RPMI7951 (cell line): ENCODE measurements at regions not wholly inside any gene's neighbourhood (a gene's known extent, or its start where the extent isn't known, plus 50 kb on each side); places are given as distances from the start of the nearest gene placed in this dataset.
"Not testable (repeated sequence)": the region's sequence is repeated elsewhere in the genome, so short reads cannot be mapped to it uniquely, and the experiment has no call there.

Source experiments
- DNase-seq: peaks from one replicate; pipeline ENCODE4 v3.0.0-alpha.2; 2012; ENCODE audit warnings: low read depth

DNA sequence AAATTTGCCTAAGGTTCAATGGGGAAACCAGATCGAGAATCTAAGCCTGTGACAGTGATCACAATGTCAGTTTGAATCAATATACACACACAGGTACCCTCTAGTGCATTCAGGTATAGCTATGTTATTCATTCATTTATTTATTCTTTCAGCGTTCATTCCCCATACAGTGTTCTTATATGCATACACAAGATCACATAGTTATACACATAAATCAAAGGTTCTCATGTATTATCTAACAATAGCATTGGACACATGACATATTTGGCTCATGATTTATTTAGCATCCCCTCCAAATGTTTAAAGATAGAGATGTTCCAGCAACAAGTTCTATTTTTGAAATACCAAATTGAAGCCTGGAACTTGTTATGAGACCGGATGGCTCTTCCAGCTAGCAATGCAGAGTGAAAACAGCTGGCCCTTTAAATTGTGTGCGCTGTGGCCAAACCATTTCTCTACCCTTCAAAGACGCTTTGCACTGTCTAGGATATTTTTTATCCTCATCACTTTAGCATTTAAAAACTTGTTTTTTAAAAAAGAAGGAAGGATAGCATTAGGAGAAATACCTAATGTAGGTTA is 131.0 kb downstream of the ATXN3L start:
- DNase-seq, result no peak

DNA sequence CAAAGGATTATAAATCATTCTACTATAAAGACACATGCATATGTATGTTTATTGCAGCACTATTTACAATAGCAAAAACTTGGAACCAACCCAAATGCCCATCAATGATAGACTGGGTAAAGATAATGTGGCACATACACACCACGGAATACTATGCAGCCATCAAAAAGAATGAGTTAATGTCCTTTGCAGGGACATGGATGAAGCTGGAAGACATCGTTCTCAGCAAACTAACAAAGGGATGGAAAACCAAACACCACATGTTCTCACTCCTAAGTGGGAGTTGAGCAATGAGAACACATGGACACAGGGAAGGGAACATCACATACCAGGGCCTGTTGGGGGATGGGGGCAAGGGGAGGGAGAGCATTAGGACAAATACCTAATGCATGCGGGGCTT is 133.2 kb downstream of the ATXN3L start:
- DNase-seq, result not testable (repeated sequence)

DNA sequence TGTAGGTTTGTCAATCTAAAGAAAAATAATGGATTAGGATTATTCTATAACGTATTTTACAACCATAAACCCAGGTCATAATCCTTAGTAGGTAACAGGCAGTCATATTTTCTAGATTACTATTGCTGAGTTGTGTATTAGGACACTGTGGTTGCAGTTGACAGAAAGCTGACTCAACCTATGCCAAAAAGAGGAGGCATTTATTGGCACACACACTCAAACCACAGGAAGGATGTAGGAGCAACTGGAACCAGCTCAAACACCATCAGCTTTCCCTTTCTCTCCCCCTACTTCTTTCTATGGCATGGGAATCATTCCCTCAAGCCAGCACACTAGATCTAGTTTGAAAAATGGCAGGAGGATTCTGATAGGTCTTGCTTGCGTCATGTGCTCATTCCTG is 136.4 kb upstream of the FAM9C start:
- peak; percentile 97 for DNase-seq

DNA sequence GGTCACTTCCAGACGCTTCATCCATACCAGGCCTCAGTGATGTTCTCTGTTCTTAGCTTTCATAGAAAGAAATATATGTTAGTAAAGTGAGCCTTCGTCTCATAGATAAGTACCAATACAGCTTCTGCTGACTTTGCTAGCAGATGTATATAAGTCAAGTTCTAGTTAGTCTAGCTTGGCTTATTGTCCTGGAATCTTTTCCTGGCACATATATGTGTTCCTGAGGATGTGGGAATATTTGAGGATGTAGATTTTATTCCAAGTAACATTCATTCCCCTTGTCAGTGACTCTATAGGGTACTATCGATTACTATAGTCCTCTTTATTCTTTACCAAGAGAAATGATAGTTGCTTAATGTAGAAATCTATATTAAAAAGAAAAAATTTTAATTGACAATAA is 135.2 kb upstream of the FAM9C start:
- no peak for DNase-seq

DNA sequence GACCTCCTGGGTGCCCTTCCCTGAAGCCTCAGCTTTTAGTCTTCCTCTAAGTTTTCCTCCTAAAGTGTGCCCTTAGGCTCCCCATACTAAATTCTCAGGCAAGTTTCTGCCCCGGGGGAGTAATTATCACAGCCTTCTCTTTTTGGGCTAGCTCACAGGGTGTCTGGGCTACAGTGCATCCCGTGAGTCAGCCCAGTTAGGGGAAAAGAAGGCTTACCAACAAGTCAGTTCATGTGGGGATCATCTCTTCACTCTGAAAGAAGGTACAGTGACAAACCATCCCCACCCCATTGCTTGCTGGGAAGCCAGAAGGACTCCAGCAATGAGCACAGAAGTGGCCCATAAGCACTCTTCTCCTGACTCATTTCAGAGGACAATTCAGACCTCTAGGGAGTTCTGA is 134.7 kb upstream of the FAM9C start:
- peak; percentile 50 for DNase-seq

DNA sequence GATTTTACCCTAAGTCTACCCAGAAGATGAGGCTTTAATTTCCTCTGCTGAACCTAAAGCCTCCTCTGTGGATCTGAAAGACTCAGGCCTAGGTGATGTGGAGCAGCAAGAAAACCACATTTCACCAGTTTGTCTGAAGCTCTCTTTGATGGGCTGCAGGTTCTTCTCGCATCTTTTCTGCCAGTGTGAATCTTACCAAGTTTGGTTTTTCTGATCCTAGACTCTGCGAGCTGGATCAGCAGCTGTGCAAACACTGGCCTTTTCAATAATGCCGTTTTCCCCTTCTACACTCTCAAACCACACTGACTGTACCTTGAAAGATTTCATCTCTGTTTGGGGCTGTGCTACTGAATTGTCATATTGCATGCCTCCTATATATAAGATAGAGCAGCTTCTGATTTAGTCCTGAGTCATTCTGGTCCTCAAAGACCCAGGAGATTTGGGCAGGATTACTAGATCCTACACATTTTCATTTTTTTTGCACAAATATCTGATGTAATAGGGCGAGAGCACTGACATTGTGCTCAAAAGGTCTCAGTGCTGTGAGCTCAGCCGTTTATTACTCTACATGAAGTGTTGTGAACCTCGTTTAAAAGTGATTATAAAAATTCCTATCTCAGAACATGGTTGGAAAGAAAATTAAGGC is 133.6 kb upstream of the FAM9C start:
- DNase-seq, result no peak

DNA sequence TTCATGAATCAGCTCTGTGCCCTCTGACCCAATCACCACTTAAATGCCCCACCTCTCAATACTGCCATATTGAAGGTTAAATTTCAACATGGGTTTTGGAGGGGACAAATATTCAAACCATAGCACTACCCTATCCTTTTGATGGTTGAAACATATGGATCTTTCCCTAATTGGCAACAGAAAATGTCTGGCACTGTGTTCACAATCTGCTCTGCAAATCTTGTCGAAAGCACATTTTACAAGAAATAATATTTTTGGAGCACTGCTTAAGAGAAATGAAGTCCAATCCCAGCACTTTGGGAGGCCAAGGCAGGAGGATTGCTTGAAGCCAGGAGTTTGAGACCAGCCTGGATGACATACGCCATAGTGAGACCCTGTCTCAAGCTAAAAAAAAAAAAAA is 130.6 kb upstream of the FAM9C start:
- no peak for DNase-seq

DNA sequence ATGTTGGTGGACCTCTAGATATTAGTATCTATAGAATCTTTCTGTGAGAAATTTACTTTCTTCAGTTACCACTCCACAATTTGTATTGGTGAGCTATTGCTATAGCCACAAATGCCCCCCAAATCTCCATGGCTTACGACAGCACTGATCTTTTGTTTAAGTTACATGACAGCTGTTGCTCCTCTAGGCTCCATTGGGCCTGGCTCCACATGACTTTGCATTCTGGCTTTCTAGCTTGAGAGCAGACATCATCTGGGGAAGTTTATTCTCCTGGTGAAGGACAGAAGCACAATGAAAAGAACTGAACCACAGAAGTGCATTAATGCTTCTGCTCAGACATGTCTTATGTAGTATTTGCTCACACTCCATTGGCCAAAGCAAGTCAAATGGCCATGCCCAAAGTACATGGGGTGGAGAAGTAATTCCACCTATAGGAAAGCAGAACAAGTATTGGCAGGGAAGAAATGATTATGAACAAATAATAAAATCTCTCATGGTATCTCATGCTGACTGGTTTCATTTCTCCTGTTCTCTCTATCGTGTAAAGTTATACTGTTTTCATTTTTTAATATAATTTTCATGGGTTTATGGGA is 126.6 kb upstream of the FAM9C start:
- DNase-seq, result no peak

DNA sequence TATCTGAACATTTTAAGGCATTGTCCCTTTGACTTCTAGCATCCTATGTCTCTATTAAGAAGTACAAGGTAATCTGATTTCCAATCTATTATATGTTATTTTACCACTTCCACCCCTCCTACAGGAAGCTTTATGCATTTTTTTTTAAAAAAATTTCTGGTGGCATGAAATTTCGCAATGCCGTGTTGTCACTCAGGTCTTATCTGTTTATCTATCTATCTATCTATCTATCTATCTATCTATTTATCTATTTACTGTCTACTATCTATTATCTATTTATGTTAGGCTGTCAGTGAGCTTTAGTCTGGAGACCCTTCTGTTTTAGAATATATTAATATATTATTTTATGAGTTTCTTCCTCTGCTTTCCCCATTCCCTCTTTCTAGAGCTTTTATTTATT is 125.3 kb upstream of the FAM9C start:
- DNase-seq, result no peak

DNA sequence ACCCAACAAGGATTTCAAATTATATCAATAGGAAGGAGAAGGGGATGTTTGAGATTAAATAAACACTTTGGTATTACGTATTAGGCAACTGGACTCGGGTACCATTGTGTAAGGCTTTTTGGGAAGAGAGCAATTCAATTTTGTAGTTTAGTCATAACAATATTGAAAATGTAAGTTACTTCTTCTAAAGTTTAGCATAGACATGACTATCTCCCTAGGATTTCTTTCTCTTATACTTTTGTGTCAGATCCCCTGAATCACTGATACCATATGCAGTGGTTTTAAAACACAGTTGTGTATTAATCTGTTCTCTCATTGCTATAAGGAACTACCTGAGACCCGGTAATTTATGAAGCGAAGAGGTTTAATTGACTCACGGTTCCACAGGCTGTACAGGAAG is 123.8 kb upstream of the FAM9C start:
- no peak for DNase-seq

DNA sequence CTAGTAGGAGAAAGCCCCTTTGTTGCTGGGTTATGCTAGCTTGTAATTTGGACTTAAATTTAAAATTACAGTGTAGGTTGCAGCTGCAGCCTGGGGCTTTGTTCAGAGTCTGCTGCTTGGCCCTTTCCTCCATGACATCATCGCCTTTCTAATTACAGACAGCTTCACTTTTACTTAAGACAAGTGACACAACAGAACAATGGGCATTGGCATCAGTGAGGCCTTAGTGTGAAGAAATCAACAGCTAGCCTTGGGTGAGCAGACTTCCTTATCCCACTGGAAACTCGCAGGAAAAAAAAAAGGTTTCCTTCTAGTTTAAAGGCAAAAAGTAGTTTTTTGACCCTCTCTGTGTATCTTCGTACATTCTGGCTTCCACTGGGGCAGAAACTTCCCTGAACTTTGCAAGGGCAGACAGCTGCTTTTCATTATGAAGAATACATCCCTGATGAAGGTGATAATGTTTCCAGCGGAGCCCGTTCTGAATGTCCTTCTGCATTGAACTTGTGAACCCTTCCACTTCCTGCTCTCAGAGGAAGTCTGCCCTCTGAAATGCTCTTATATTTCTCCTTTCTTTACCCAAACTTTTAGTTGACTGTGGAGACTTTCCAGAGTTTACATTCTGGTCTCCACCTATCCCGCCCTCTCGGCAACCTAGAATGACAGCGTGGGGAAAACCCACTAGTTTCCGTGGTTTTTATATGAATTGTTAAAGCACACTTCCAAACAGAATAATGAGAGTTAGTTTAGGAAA is 123.2 kb upstream of the FAM9C start:
- peak; percentile 79 for DNase-seq

DNA sequence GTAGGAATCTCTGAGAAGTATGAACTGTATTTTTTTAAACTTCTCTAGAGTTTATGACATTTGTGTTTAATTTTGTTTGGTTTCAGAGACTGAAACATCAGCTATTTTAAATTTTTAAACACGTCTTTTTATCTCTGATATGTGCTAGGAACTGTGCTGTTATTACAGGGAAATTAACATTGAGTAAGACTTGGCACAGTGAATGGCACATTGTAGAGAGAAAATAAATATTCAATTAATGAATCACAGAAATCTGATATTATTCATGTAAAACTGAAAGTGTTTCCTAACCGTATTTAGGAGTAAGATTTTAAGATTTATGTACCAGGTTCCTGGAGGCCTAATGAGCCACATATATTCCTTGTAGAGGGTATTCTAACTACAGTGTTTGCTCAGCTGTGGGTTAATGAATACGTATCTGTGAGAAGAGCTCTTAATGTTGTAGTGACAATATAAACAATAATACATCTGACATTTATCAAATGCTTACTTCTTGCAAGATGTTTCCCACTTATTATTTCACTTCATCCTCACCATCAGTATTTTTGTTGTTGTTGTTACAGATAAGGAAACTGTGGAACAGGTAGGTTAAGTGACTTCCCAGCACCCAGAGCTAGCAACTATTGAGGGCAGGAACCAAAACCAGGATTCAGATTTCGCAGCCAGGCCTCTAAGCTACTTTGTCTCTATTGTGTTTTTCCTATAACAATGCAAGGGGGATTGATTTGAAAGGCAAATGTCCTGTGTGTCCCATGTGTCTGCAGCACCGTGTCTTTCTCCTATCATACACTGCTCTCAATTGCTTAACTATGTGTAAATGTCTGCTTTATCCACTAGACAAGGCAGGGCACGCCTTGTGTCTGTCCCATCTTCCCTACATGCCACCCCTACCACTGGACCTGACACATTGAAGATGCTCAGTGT is 121.1 kb upstream of the FAM9C start:
- DNase-seq, result no peak

DNA sequence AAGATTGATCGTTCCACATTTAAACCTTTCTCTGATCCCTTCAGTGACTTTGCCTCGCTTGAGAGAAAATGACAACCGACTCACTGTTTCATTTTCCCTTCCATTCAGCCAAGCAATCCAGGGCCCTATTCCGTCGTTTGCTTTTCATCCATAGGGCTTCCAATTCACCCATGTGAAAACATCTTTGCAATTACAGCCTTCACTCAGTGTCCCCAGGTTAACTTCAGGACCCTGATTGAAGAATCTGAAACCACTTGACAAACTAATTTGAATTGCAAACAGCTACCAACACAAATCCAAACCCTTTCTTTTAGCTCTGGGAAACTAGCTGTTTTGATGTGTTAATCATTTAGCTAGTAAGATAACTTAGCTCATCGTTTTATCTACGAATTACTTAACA is 120.2 kb upstream of the FAM9C start:
- DNase-seq, result no peak

DNA sequence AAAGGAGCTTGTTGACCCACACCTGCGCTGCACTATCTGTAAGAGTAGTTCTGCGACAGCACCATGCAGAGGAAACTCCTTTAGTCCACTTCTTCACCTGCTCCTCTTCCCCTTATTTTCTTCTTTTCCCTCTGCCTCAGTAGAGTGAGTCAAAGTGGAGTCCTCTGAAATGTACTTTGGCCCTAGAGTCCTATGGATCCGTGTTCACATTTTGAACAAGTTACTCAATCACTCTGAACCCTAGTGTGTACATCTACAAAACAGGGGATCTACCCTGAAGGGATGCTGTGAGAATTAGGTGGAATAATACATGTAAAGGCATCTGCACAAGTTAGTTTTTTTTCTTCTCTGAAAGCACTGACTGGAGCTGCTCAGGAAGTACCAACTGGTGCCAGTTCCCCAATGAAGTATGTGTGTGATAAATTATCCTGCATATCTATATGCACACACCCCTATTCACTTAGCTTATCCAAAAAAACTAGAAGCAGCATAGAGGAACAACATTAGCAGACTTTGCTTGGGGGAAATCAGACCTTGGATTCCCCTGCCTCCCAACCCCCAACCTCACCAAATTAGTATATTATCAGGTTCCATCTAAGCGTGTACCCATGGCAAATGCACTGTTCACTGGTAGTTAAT is 118.5 kb upstream of the FAM9C start:
- no peak for DNase-seq

DNA sequence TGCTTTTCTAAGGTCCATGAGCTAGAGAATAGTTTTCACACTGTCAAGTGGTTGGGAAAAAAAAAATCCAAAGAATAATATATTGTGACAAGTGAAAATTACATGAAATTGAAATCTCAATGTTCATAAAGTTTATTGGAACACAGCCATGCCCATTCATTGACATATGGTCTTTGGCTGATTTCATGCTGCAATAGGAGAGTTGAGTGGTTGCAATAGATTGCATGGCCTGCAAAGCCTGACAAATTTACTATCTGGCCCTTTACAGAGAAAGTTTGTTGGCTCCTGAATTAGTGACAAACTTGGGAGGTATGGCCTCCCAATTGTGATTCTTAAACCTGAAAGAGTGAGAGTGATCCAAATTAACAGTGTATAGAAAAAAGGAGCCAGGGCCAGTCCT is 115.5 kb upstream of the FAM9C start:
- DNase-seq, result no peak

DNA sequence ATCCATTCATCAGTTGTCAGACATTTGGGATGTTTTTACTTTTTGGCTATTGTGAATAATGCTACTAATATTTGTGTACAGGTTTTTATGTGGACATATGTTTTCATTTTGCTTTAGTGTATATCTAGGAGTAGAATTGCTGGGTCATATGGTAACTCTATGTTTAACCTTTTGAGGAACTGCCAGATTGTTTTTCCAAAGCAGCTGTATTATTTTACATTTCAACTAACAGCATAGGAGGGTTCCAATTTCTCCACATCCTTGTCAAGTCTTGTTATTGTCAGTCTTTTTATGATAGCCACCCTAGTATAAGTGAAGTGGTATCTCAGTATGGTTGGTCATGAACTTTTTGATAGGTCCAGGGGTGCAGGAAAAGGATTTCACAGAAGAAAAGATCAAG is 114.5 kb upstream of the FAM9C start:
- DNase-seq, result no peak

DNA sequence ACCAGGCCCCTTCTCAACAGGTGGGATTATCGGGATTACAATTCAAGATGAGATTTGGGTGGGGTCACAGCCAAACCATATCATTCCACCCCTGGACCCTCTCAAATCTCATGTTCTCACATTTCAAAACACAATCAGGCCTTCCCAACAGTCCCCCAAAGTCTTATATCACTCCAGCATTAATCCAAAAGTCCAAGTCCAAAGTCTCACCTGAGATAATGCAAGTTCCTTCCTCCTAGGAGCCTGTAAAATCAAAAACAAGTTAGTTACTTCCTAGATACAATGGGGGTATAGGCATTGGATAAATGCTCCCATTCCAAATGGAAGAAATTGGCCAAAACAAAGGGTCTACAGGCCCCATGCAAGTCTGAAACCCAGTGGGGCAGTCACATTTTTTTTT is 111.1 kb upstream of the FAM9C start:
- not testable (repeated sequence) for DNase-seq

DNA sequence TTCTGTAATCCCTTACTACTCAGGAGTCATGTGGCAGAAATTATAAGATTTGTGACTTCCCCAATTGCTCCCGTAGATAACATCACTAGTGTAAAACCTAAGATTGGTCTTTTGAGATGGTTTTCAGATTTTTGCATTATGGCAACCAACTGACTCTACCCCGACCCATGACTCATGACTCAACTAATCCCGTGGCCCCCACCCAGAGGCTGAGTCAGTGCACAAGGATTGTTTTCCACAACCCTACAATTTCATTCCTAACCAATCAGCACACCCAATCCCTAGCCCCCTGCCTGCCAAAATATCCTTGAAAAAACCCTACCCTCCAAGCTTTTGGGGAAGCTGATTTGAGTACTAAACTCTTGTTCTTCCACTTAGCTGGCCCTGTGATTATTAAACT is 109.4 kb upstream of the FAM9C start:
- DNase-seq, result peak; percentile 74

DNA sequence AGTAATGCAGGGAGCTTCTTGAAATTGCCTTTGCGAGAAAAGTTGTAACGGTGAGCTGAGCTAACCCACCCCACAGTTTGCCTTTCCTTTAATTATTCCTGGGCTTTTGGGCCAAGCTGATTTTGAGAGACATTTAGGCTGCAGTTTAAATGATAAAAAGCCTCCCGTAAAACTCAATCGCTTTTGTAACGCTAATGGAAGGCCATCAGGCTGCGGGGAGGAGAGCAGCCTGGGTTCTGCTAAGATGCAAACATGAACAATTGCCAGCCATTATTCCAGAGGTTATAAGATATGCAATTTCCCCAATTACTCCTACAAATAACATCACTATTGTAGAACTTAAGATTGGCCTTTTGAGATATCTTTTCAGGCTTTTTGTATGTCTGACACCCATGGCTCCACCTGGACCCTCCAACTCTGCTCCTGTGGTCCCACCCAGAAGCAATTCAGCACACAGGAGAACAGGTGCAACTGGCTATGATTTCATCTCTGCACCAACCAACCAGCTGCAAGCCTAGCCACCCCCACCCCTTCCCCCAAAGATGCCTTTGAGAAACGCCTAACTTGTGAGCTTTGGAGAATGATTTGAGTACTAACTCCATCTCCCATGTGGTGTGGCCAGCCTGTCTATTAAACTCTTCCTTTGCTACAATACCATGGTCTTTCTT is 108.2 kb upstream of the FAM9C start:
- DNase-seq, result no peak

DNA sequence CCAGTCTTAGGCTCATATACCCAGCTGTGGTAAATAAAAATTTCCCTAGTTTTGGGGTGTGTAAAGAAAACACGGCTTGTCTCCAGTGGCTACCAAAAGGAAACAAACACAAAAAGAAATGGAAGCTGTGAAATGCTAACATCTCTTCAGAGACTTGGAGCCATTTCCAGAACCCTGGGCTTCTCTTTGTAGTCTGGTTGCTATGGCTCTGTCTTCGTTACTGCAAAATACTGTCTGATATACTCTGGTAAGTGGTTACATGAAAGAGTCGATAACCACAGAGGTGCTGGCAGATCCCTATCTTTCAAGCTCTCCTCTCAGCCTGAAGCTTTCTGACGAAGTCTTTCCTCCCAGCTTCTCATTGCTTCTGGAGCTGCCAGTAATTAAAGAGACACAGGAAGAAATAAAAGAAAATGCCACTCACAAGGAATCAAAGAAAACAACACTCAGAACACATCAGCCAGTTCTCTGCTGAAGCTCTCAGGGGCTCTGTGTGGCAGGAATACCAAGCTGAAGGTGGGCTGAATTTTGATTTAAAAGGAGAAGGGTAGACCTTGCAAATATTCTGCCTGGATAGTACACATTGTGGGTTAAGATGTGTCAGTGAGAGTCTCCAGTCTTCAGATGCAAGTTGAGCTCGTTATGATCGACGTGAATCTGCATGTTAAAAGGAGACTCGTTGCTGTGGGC is 107.6 kb upstream of the FAM9C start:
- DNase-seq, result peak; percentile 94
